ENCODE measurements at regions not wholly inside any gene's neighbourhood (a gene's known extent, or its start where the extent isn't known, plus 50 kb on each side); places are given as distances from the start of the nearest gene placed in this dataset.

DNA sequence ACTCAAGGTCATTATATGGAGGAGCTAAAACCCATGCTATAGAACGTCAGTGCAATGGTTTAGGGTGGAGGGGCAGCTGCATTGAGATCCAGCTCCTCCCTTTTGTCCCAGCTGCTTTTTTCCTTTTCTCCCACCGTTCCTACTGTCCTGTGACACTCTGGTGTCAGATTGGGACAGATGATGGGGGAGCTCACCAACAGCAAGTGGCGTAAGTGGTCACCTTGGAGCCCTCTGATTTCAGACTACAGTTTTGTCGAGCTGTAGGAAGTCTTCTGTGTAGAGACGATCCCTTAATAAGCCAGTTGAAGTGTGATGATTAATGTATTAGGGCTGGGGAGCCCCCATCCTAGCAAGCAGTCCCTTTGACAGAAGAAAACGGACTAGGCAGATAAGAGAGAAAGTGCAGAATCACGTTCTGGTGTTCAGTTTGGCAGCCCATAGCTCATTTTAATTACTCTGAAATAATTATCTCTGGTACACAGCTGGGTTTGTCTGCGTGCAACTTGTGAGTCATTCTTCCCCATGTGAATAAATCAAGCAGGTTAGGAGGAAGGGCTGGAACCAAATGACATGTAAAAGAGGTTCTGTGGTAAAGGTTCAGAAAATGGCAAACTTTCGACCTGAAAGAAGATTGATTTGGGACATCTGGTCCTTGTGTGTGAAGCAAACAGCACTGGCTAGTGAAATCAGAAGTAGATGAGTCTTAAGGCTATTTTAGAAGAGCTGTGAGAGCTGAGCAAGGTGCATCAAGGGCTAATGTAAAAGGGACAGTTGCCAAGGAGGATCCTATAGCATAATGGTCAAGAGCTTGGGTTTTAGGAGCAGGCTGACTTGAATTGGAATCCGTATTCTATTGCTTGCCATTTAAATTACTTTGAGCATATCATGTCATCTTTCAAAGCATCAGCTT lies 241.4 kb downstream of the EDEM1 start:
- Mint-ChIP-seq H3K27ac (ENCODE audit: unreplicated experiment) (no peak overlapping the region), H3K36me3 (ENCODE audit: low read depth, unreplicated experiment) (no peaks in the 10 kb centered on the region), H3K9me3 (ENCODE audit: unreplicated experiment) (peaks cover 17% of the 10 kb centered on the region), H3K4me3 (ENCODE audit: unreplicated experiment) (no peak overlapping the region), H3K27me3 (ENCODE audit: unreplicated experiment) (no peaks in the 10 kb centered on the region), H3K4me1 (ENCODE audit: unreplicated experiment) (no peaks in the 10 kb centered on the region)
- DNase-seq (ENCODE audit: low spot score): no peak
- TF ChIP-seq, protein P1, sequence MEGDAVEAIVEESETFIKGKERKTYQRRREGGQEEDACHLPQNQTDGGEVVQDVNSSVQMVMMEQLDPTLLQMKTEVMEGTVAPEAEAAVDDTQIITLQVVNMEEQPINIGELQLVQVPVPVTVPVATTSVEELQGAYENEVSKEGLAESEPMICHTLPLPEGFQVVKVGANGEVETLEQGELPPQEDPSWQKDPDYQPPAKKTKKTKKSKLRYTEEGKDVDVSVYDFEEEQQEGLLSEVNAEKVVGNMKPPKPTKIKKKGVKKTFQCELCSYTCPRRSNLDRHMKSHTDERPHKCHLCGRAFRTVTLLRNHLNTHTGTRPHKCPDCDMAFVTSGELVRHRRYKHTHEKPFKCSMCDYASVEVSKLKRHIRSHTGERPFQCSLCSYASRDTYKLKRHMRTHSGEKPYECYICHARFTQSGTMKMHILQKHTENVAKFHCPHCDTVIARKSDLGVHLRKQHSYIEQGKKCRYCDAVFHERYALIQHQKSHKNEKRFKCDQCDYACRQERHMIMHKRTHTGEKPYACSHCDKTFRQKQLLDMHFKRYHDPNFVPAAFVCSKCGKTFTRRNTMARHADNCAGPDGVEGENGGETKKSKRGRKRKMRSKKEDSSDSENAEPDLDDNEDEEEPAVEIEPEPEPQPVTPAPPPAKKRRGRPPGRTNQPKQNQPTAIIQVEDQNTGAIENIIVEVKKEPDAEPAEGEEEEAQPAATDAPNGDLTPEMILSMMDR (IDR thresholded peaks at IDR 0.05; ENCODE audit: unreplicated experiment): no peak

DNA sequence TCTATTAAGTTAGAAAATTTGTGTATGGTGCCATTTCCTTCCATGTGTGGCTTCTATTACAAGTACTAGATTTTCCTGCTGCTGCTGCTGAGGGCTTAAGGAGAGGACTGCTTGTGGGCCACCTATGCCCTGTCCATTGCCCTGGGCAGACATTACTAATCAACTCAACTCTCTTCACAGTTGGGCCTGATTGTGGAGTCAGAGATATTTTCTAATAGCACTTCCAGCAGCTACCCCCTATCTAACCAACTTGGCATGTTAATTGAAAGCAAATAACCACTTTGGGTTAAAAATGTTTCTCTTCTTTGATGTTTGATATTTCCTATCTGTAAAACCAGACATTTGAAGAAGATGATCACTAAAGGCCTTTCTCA lies 242.0 kb downstream of the EDEM1 start:
- TF ChIP-seq, protein P1 (IDR thresholded peaks at IDR 0.05; ENCODE audit: unreplicated experiment): no peak

DNA sequence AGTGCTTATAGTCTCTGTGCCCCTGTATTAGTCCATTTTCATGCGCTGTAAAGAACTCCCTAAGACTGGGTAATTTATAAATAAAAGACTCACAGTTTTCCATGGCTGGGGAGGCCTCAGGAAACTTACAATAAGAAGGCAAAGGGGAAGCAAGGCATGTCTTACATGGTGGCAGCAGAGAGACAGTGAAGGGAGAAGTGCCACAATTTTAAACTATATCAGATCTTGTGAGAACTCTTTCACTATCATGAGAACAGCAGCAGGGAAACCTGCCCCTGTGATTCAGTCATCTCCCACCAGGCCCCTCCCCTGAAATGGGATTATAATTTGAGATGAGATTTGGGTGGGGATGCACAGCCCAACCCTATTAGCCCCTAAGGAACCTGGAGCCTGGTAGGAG lies 243.2 kb downstream of the EDEM1 start:
- no peak overlapping the region for H3K4me3 Mint-ChIP-seq (ENCODE audit: unreplicated experiment)
- no peaks in the 10 kb centered on the region for H3K27me3 Mint-ChIP-seq (ENCODE audit: unreplicated experiment)
- TF ChIP-seq, protein P1 (IDR thresholded peaks at IDR 0.05; ENCODE audit: unreplicated experiment): no peak
- DNase-seq (ENCODE audit: low spot score): no peak
- no peak overlapping the region for H3K27ac Mint-ChIP-seq (ENCODE audit: unreplicated experiment)
- no peaks in the 10 kb centered on the region for H3K36me3 Mint-ChIP-seq (ENCODE audit: low read depth, unreplicated experiment)
- H3K4me1 Mint-ChIP-seq (ENCODE audit: unreplicated experiment): no peaks in the 10 kb centered on the region
- peaks cover 13% of the 10 kb centered on the region for H3K9me3 Mint-ChIP-seq (ENCODE audit: unreplicated experiment)

More for the DNA sequence above, 242.0 kb downstream of the EDEM1 start:
- H3K9me3 Mint-ChIP-seq (ENCODE audit: unreplicated experiment): peaks cover 17% of the 10 kb centered on the region
- H3K4me1 Mint-ChIP-seq (ENCODE audit: unreplicated experiment): no peaks in the 10 kb centered on the region
- no peak for DNase-seq (ENCODE audit: low spot score)
- H3K27me3 Mint-ChIP-seq (ENCODE audit: unreplicated experiment): no peaks in the 10 kb centered on the region
- H3K27ac Mint-ChIP-seq (ENCODE audit: unreplicated experiment): no peak overlapping the region
- no peaks in the 10 kb centered on the region for H3K36me3 Mint-ChIP-seq (ENCODE audit: low read depth, unreplicated experiment)
- no peak overlapping the region for H3K4me3 Mint-ChIP-seq (ENCODE audit: unreplicated experiment)

DNA sequence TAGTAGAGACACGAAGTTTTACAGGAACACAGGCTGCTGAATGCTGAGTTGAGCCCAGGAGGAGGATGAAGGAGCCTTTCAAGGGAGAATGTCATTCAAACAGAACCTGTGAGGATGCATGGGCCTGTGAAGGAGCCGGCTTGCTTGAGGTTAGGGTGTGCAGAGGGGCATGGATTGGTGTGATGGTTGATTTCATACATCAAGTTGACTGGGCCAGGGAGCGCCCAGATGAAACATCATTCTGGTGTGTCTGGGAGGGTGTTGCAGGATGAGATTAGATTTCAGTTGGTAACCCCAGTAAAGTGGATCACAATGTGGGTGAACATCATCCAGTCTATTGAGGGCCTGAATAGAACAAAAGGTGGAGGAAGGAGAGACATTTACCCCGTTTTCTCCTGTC lies 243.6 kb downstream of the EDEM1 start:
- Mint-ChIP-seq H3K4me1 (ENCODE audit: unreplicated experiment) (no peaks in the 10 kb centered on the region), H3K27me3 (ENCODE audit: unreplicated experiment) (no peaks in the 10 kb centered on the region), H3K4me3 (ENCODE audit: unreplicated experiment) (no peak overlapping the region), H3K9me3 (ENCODE audit: unreplicated experiment) (peaks cover 13% of the 10 kb centered on the region), H3K27ac (ENCODE audit: unreplicated experiment) (no peak overlapping the region), H3K36me3 (ENCODE audit: low read depth, unreplicated experiment) (no peaks in the 10 kb centered on the region)
- TF ChIP-seq, protein P1 (IDR thresholded peaks at IDR 0.05; ENCODE audit: unreplicated experiment): no peak
- DNase-seq (ENCODE audit: low spot score): no peak

DNA sequence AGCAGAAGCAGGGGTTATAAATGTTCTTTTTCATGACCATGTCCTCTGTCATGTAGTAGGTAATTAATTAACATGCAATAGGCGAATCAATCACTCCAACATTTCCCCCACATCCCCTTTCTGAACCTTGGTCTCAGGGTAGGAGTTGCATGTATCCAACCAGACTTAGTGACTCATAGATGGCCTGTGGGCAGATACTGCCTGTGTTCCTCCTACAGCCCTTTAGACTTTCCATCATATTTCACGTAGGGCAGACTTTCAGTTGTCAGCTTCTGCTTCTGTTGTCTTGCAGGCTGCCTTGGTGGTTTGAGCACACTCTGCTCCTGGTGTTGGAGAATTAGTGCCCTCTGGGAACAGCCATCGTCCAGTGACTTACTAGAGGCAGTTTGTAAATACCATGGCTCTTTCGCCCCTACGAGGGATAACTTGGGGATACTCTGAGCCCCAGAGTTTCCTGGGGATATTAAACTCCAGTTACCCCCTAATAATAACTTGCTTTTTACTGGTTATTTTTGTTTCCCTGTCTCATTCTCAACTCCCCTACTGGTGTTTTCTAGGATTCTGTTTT lies 244.4 kb downstream of the EDEM1 start:
- no peak for DNase-seq (ENCODE audit: low spot score)
- no peaks in the 10 kb centered on the region for H3K4me1 Mint-ChIP-seq (ENCODE audit: unreplicated experiment)
- peaks cover 9% of the 10 kb centered on the region for H3K9me3 Mint-ChIP-seq (ENCODE audit: unreplicated experiment)
- no peak overlapping the region for H3K4me3 Mint-ChIP-seq (ENCODE audit: unreplicated experiment)
- TF ChIP-seq, protein P1 (IDR thresholded peaks at IDR 0.05; ENCODE audit: unreplicated experiment): no peak
- no peak overlapping the region for H3K27ac Mint-ChIP-seq (ENCODE audit: unreplicated experiment)
- H3K27me3 Mint-ChIP-seq (ENCODE audit: unreplicated experiment): no peaks in the 10 kb centered on the region
- H3K36me3 Mint-ChIP-seq (ENCODE audit: low read depth, unreplicated experiment): no peaks in the 10 kb centered on the region
